GM13977 (cell line): ENCODE measurements at regions not wholly inside any gene's neighbourhood (a gene's known extent, or its start where the extent isn't known, plus 50 kb on each side); places are given as distances from the start of the nearest gene placed in this dataset.

Source experiments
- DNase-seq: peaks from one replicate; pipeline ENCODE4 v3.0.0; 2012; ENCODE audit warnings: low spot score
- CTCF ChIP-seq: IDR thresholded peaks from 2 replicates; pipeline ENCODE4 v1.5.1; 2012; ENCODE audit warnings: mild to moderate bottlenecking, control low read depth; ENCODE audit not compliant: insufficient read depth; ENCODE audit errors: extremely low read depth, missing control alignments
- in situ Hi-C: fragments of 300-500 bp; cut with MboI; formaldehyde crosslinking; loops from one replicate; pipeline ENCODE4 v1.12.0; 2022; ENCODE audit warnings: low sequenced_read_pairs, low pct_unique_long_range_greater_than_20kb, mixed read lengths, inconsistent platforms; ENCODE audit not compliant: unreplicated experiment

GRCh38 chr4:180566492-180566891, 1676.7 kb upstream of the TENM3 start:
- in situ Hi-C loops: no loop called here

GRCh38 chr4:180567080-180567479, 1676.1 kb upstream of the TENM3 start:
- in situ Hi-C loops: no loop called here
- TF ChIP-seq CTCF: no peak
- no peak for DNase-seq

More at GRCh38 chr4:180566492-180566891, 1676.7 kb upstream of the TENM3 start:
- DNase-seq: no peak
- no peak for TF ChIP-seq CTCF

- no peak for TF ChIP-seq CTCF
- no peak for DNase-seq
- in situ Hi-C loops: no loop called here
Observed at GRCh38 chr4:180571516-180572055, 1671.6 kb upstream of the TENM3 start.

GRCh38 chr4:180578175-180578574, 1665.0 kb upstream of the TENM3 start:
- in situ Hi-C loops: no loop called here
- TF ChIP-seq CTCF: no peak
- no peak for DNase-seq

- DNase-seq: no peak
- in situ Hi-C loops: no loop called here
- TF ChIP-seq CTCF: no peak
Observed at GRCh38 chr4:180581061-180581460, 1662.1 kb upstream of the TENM3 start.

- no peak for DNase-seq
- in situ Hi-C loops: no loop called here
- TF ChIP-seq CTCF: no peak
Observed at GRCh38 chr4:180587379-180587778, 1655.8 kb upstream of the TENM3 start.

- in situ Hi-C loops: no loop called here
- no peak for DNase-seq
- TF ChIP-seq CTCF: no peak
Observed at GRCh38 chr4:180589575-180589974, 1653.6 kb upstream of the TENM3 start.
